Skeletal muscle tissue (tissue), 3 donors: ENCODE measurements at regions not wholly inside any gene's neighbourhood (a gene's known extent, or its start where the extent isn't known, plus 50 kb on each side); places are given as distances from the start of the nearest gene placed in this dataset.

Experiments
- H3K27ac ChIP-seq: one replicate; pipeline ENCODE4 v1.7.0; 2013; ENCODE audit warnings: mild to moderate bottlenecking, low read depth, low read length, inconsistent platforms
- H3K27me3 ChIP-seq, 3 donors: one replicate each; pipeline ENCODE4 v1.7.0; 2013; ENCODE audit warnings: low read length in 3 of 3; ENCODE audit not compliant: control insufficient read depth in 3 of 3, insufficient read depth in 3 of 3
- H3K36me3 ChIP-seq, 3 donors: one replicate each; pipeline ENCODE4 v1.7.0; 2013; ENCODE audit warnings: low read length in 3 of 3; ENCODE audit not compliant: control insufficient read depth in 3 of 3, insufficient read depth in 3 of 3
- H3K4me1 ChIP-seq, 3 donors: one replicate each; pipeline ENCODE4 v1.7.0; 2013; ENCODE audit warnings: low read length in 3 of 3, mild to moderate bottlenecking in 3 of 3; ENCODE audit not compliant: control insufficient read depth in 3 of 3, insufficient read depth in 3 of 3
- H3K4me3 ChIP-seq, 3 donors: one replicate each; pipeline ENCODE4 v1.7.0; 2013; ENCODE audit warnings: low read length in 3 of 3
- H3K9ac ChIP-seq, 3 donors: one replicate each; pipeline ENCODE4 v1.7.0; 2013; ENCODE audit warnings: low read length in 3 of 3, mild to moderate bottlenecking in 3 of 3, moderate library complexity in 2 of 3, low read depth in 1 of 3
- H3K9me3 ChIP-seq, 3 donors: one replicate each; pipeline ENCODE4 v1.7.0; 2013; ENCODE audit warnings: low read length in 3 of 3; ENCODE audit not compliant: control insufficient read depth in 3 of 3
- donor health status: Osteomylitis.

DNA sequence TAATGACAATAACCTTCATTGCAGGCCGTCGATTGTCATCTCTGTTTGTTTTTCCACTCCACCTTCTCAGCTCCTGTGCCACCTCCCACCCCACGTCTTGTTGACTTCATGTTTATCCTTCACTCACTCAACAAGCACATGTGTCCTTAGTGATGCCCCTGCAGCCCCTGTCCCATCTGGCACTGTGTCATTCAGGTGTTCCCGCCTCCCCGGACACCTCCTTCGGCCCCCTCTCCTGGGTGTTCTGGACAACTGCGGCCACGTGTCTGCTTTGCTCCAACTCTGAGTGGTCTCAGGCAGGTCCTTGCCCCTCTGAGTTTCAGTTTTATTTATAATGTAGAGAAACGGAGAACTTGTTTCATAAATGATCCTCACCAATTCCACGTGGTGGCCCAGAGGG, 91.0 kb upstream of the COL5A1 start:
- Histone ChIP-seq H3K27me3 (peaks cover 24 to 66% (median 30%) of the 10 kb centered on the region in 3 donors), H3K9me3 (no peaks in the 10 kb centered on the region), H3K4me3 (no peak overlapping the region), H3K4me1 (peaks cover 26 to 33% (median 26%) of the 10 kb centered on the region in 3 donors), H3K9ac (no peak overlapping the region), H3K36me3 (no peaks in the 10 kb centered on the region), H3K27ac (no peak overlapping the region)

DNA sequence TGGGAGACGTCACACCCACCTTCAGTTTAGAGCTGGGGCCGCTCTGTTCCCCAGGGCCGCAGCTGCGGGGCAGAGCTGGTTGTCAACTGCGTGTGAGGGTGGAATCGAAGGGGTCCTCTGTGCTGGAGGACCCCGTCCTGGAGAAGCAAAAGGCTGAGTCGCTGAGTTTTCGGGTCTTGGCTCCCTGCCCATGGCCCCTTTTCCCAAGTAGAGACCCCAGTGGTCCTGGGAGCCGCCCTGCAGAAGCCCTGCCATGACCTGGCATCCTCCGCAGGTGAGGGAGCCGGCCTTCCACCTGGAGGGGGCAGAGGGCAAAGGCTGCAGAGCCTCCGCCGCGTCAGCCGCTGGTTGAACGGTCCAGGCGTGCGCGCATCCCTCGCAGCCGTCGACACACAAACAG, 90.4 kb upstream of the COL5A1 start:
- H3K27me3 ChIP-seq, result peaks cover 20 to 61% (median 24%) of the 10 kb centered on the region in 3 donors
- H3K4me3 ChIP-seq, result no peak overlapping the region
- H3K36me3 ChIP-seq, result no peaks in the 10 kb centered on the region
- H3K9ac ChIP-seq, result no peak overlapping the region
- H3K27ac ChIP-seq, result no peak overlapping the region
- peaks cover 20 to 27% (median 24%) of the 10 kb centered on the region in 3 donors for H3K4me1 ChIP-seq
- H3K9me3 ChIP-seq, result no peaks in the 10 kb centered on the region

DNA sequence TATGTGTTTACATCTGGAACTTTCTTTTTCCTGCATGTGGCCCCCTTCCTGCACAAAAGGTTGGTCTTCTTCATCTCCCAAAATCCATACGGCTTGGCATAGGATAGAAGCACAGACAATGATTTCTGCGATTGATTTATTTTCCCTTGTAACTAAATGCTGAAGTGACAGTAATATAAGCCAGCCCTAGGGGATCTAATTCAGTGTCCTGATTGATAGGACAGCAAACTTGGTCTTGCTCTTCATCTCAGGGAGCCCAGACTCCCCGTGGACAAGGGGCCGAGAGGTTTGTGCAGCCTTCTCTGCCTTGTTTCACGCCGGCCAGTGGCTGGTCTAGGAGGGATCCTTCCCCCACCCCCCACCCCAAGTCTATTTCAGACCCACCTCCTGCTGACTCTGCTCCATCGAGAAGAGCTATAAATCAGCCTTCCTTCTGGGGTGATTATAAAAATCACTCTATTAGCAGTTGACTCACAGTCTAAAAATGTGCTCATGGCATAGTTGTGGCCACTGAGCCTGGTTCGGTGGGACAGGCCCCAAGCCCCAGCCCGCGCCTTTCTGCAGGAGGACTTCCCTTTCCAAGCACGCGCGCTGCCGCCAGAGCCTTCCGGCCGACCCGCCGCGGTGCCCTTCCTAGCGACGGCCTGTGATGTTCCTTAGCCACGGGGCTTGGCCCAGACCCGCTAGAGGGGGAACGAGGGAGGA, 89.8 kb upstream of the COL5A1 start:
- Histone ChIP-seq H3K4me1 (peaks cover 17 to 26% (median 22%) of the 10 kb centered on the region in 3 donors), H3K9ac (no peak overlapping the region), H3K36me3 (no peaks in the 10 kb centered on the region), H3K9me3 (no peaks in the 10 kb centered on the region), H3K27me3 (peaks cover 20 to 57% (median 25%) of the 10 kb centered on the region in 3 donors), H3K4me3 (no peak overlapping the region), H3K27ac (peak overlapping the region; percentile 18)

DNA sequence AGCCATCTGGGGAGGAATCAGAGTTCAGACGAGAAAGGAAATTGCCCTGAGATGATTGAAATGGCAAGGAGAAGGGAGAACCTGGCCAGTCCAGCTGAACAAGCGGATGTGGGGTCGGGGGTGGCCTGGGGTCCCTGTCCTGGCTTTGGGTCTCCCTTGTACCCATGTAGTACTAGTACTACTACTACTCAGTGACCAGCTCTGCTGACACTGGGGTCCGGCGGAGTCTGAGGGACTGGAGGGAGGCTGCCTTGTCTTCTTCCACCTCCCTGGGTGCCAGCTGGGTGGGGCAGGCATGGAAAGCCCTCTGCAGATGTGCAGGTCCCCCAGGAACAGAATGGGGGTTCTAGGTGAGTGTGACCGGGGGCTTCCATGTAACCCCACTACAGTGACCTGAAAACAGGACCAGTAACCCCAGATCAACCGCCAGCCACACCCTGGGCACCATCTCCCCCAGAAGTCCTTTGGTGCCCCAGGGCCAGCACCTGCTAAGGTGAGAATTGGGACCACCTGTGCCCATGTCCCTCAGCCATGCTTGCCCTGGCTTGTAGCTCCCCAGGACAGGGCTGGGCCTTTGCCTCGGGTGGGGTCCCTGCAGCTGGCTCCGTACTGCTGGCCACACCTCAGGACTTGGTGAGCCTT, 89.1 kb upstream of the COL5A1 start:
- Histone ChIP-seq H3K4me3 (no peak overlapping the region), H3K27ac (peak overlapping the region; percentile 18), H3K4me1 (peaks cover 16 to 26% (median 22%) of the 10 kb centered on the region in 3 donors), H3K9me3 (no peaks in the 10 kb centered on the region), H3K9ac (peak overlapping the region in 1 of 3 donors; percentile 16), H3K36me3 (no peaks in the 10 kb centered on the region), H3K27me3 (peaks cover 17 to 57% (median 23%) of the 10 kb centered on the region in 3 donors)

DNA sequence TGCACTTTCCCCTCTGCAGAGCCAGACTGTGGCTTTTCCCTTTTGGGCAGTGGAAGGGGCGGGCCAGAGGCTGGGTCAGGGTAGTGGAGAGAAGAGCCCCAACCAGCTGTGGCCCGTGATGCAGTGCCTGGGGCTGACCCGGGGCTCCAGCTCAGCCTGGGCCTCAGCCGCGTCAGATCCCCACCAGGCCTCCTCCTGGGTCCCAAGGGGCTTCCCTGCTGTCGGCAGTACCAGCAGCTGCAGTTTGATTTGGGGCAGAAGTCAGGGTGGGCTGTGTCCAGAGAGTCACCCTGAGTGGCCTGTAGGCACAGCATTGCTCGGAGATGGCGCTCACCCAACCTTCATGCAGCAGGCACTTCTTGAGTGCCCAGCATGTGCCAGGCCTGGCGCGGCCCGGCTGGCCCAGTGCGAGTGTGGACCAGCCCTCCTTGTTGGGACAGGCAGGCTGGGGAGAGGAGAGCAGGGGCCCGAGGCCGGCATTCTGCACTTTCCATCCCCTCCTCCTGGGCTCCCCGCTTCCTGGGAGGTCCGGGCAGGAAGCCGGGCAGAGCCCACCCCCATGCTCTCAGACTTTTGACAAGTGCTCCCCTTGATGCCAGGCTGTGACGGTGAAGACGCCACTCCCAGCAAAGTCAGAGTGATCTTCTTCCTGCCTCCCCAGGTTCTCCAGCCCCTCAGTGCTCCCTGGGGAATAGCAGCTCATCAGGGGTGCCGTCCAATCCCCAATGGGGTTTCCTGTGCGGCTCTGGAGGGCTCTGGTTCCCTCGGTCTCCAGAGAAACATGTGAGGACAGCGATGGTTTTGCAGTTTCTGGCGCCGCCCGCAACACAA, 88.3 kb upstream of the COL5A1 start:
- Histone ChIP-seq H3K9me3 (no peaks in the 10 kb centered on the region), H3K9ac (no peak overlapping the region), H3K27me3 (peaks cover 15 to 52% (median 22%) of the 10 kb centered on the region in 3 donors), H3K4me1 (peaks cover 16 to 26% (median 22%) of the 10 kb centered on the region in 3 donors), H3K4me3 (no peak overlapping the region), H3K36me3 (no peaks in the 10 kb centered on the region), H3K27ac (peak overlapping the region; percentile 18)

DNA sequence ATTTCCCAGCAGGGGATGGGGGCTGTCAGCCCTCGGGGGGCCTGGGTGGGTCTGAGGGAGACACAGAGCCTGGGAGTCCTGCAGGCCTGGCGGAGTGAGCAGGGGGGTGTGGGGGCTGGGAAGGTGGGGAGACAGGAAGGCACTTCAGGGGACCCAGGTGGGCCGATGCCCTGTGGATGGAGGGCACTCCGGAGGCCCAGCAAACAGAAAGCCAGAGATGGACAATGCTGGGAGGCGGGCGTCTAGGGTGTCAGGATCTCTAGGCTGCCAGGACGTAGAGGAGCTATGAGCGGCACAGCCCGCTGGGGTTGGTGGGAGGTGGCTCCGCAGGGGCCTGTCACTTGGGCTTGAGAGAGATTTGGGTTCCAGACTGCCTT, 87.6 kb upstream of the COL5A1 start:
- Histone ChIP-seq H3K4me3 (no peak overlapping the region), H3K27ac (no peak overlapping the region), H3K27me3 (peaks cover 21 to 47% (median 22%) of the 10 kb centered on the region in 3 donors), H3K9ac (no peak overlapping the region), H3K4me1 (peaks cover 16 to 26% (median 22%) of the 10 kb centered on the region in 3 donors), H3K36me3 (no peaks in the 10 kb centered on the region), H3K9me3 (no peaks in the 10 kb centered on the region)

DNA sequence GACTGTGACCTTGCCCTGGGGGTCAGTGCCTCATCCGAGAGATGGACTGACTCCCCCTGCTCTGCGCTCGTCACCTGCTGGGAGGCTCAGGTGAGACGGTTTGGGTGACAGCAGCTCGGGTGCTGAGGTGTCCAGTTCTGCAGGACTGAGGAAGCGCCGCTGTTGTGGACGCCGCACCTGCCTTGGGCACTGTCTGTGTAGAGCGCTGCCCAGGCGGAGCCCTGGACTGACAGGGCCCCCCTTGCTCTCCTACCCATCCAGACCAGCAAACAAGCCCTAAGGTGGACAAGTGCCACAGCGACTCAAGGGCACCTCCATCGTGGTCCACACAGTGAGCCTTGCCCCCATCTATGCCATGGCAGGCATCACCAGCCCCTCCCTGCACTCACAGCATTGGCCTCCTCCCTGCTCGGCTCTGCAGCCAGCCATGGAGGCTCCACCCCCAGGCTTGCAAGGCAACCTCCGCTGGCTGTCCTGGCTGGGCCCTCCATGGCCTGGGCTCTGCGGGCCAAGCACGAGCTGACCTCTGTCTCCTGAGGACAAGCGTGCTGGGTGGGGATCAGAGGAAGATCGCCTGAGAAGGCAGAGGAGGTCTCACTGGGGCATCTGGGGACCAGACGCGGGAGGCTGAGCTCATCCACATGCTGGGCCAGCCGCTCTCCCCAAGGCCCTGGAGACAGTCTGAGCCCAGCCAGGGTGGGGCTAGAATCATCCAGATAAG, 87.1 kb upstream of the COL5A1 start:
- peaks cover 16 to 26% (median 22%) of the 10 kb centered on the region in 3 donors for H3K4me1 ChIP-seq
- no peak overlapping the region for H3K27ac ChIP-seq
- no peaks in the 10 kb centered on the region for H3K36me3 ChIP-seq
- H3K9me3 ChIP-seq, result no peaks in the 10 kb centered on the region
- no peak overlapping the region for H3K9ac ChIP-seq
- peaks cover 19 to 44% (median 23%) of the 10 kb centered on the region in 3 donors for H3K27me3 ChIP-seq
- no peak overlapping the region for H3K4me3 ChIP-seq

DNA sequence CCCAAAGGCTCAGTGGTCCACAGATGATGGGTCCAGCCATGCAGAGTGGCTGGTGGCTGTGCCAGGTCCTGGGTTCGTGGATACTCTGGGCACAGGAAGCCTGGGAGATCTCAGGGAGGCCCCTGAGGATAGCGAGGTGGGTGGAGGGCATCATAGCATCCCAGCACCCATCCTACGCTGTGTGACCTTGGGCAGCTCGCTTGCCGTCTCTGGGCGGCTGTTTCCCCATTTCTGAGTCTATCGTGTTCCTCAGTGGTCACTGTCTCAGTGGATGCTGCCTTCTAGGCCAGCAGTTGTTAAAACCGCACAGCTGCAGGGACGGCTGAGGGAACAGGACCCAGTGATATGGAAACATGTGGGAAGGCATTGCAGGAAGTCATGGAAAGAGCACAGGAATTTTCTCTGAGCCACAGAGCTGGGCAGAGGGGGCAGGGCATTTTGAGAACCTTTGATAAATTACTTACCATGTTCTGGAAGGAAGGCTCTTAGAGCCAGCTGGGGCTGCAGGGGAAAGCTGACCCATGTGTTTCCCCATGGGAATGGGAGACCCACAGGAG, 86.4 kb upstream of the COL5A1 start:
- H3K4me3 ChIP-seq, result no peak overlapping the region
- peaks cover 16 to 26% (median 22%) of the 10 kb centered on the region in 3 donors for H3K4me1 ChIP-seq
- no peak overlapping the region for H3K9ac ChIP-seq
- H3K27ac ChIP-seq, result no peak overlapping the region
- no peaks in the 10 kb centered on the region for H3K36me3 ChIP-seq
- H3K27me3 ChIP-seq, result peaks cover 17 to 42% (median 23%) of the 10 kb centered on the region in 3 donors
- H3K9me3 ChIP-seq, result no peaks in the 10 kb centered on the region

DNA sequence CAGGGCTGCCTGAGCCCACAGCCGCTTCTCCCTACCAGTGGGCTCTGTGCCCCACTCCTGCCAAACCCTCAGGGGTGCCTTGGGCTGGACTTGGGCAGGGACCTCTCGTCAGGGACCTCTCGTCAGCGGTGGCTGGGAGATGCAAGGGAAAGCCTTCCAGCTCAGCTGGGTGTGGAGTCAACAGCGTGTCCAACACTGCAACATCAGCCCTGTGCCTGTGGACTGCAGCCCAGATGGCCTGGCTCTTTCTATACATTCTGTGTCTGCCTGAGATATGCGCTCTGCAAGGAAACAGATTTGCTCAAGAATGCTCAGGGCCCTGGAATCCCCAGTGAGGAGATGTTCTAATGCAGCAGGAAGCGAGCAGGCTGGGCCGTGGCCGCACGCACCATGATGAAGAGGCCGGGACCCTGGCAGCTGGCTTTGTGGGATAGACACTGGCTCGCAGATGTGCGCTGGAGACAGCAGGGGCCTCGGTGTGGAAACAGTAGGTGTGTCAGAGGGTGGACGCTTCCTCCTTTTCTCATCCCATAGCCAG, 85.0 kb upstream of the COL5A1 start:
- Histone ChIP-seq H3K27me3 (peaks cover 19 to 33% (median 23%) of the 10 kb centered on the region in 3 donors), H3K4me3 (no peak overlapping the region), H3K4me1 (peaks cover 16 to 23% (median 22%) of the 10 kb centered on the region in 3 donors), H3K27ac (no peak overlapping the region), H3K9ac (no peak overlapping the region), H3K9me3 (no peaks in the 10 kb centered on the region), H3K36me3 (no peaks in the 10 kb centered on the region)
